H1 (cell line): ENCODE measurements at regions not wholly inside any gene's neighbourhood (a gene's known extent, or its start where the extent isn't known, plus 50 kb on each side); places are given as distances from the start of the nearest gene placed in this dataset.

Experiments used
- HDAC2 ChIP-seq, 2 experiments: fragments of 300-600 bp in 1 of 2; sonication (generic) in 1 of 2; IDR thresholded peaks; 2 replicates each; pipeline ENCODE4 v1.6.1; 2011 to 2012; ENCODE audit warnings: low read depth in 2 of 2, low read length in 2 of 2, mild to moderate bottlenecking in 2 of 2, moderate library complexity in 2 of 2, borderline replicate concordance in 1 of 2, inconsistent platforms in 1 of 2
- RBBP5 ChIP-seq: IDR thresholded peaks from 2 replicates; pipeline ENCODE4 v1.7.1; 2012; ENCODE audit warnings: low read depth, mild to moderate bottlenecking, inconsistent platforms, low read length, moderate library complexity, borderline replicate concordance
- SUZ12 ChIP-seq: fragments of 200-600 bp; sonication (generic); IDR thresholded peaks from 2 replicates; pipeline ENCODE4 v1.6.1; 2012; ENCODE audit warnings: mild to moderate bottlenecking, inconsistent platforms, low read length, moderate library complexity, mixed read lengths

- TF ChIP-seq RBBP5 (no peak), HDAC2 (IDR thresholded peaks at IDR 0.05; ENCODE audit: borderline replicate concordance in 1 of 2, low read depth in 2 of 2, low read length in 2 of 2) (no peak), SUZ12 (no peak)
These were observed 481.6 kb downstream of the PCNX1 start (continued) for GRCh38 chr14:71388862-71389261.
